NCI-H774 (cell line): ENCODE measurements at regions not wholly inside any gene's neighbourhood (a gene's known extent, or its start where the extent isn't known, plus 50 kb on each side); places are given as distances from the start of the nearest gene placed in this dataset.
"Not testable (repeated sequence)": the region's sequence is repeated elsewhere in the genome, so short reads cannot be mapped to it uniquely, and the experiment has no call there.

Source experiments
- DNase-seq: peaks from one replicate; lab custom pipeline; 2025; lab: John Stamatoyannopoulos, UW

- no peak for DNase-seq
Measured at GRCh38 chr5:161036296-161036695, 184.3 kb upstream of the ATP10B start.

- DNase-seq = no peak
Measured at GRCh38 chr5:161034451-161034850, 182.4 kb upstream of the ATP10B start.

- no peak for DNase-seq
Measured at GRCh38 chr5:161030229-161030628, 178.2 kb upstream of the ATP10B start.

- DNase-seq = no peak
Measured at GRCh38 chr5:161027763-161028162, 175.8 kb upstream of the ATP10B start.

- no peak for DNase-seq
Measured at GRCh38 chr5:161023551-161023950, 171.5 kb upstream of the ATP10B start.

- no peak for DNase-seq
Measured at GRCh38 chr5:161022151-161022550, 170.1 kb upstream of the ATP10B start.

- DNase-seq = no peak
Measured at GRCh38 chr5:161009817-161010216, 157.8 kb upstream of the ATP10B start.

- DNase-seq = no peak
Measured at GRCh38 chr5:161009194-161009593, 157.2 kb upstream of the ATP10B start.

- no peak for DNase-seq
Measured at GRCh38 chr5:161007879-161008278, 155.9 kb upstream of the ATP10B start.

- DNase-seq = no peak
Measured at GRCh38 chr5:161002571-161003074, 150.6 kb upstream of the ATP10B start.

- DNase-seq = no peak
Measured at GRCh38 chr5:161001604-161002003, 149.6 kb upstream of the ATP10B start.

GRCh38 chr5:161001142-161001541 lies 149.1 kb upstream of the ATP10B start:
- not testable (repeated sequence) for DNase-seq

GRCh38 chr5:160991205-160991604 lies 139.2 kb upstream of the ATP10B start:
- no peak for DNase-seq

- no peak for DNase-seq
Measured at GRCh38 chr5:160979385-160979784, 127.4 kb upstream of the ATP10B start.

- DNase-seq = no peak
Measured at GRCh38 chr5:160978944-160979343, 126.9 kb upstream of the ATP10B start.

GRCh38 chr5:160976181-160976580 lies 124.2 kb upstream of the ATP10B start:
- DNase-seq = no peak

- no peak for DNase-seq
Measured at GRCh38 chr5:160970605-160971191, 118.7 kb upstream of the ATP10B start.

- no peak for DNase-seq
Measured at GRCh38 chr5:160969645-160970044, 117.6 kb upstream of the ATP10B start.

- no peak for DNase-seq
Measured at GRCh38 chr5:160968480-160968879, 116.5 kb upstream of the ATP10B start.

GRCh38 chr5:160966921-160967320 lies 114.9 kb upstream of the ATP10B start:
- no peak for DNase-seq

GRCh38 chr5:160961761-160962160 lies 109.8 kb upstream of the ATP10B start:
- DNase-seq = no peak

GRCh38 chr5:160961038-160961437 lies 109.0 kb upstream of the ATP10B start:
- no peak for DNase-seq

GRCh38 chr5:160960592-160960991 lies 108.6 kb upstream of the ATP10B start:
- DNase-seq = no peak

GRCh38 chr5:160959804-160960203 lies 107.8 kb upstream of the ATP10B start:
- DNase-seq = no peak
